Eye (tissue), 1 donor: ENCODE measurements at regions not wholly inside any gene's neighbourhood (a gene's known extent, or its start where the extent isn't known, plus 50 kb on each side); places are given as distances from the start of the nearest gene placed in this dataset.
A peak's percentile ranks its signal among the peaks of the same experiment; 100 is the strongest.

Experiments
- DNase-seq: peaks from one replicate; pipeline ENCODE4 v3.0.0-alpha.2; 2015

DNA sequence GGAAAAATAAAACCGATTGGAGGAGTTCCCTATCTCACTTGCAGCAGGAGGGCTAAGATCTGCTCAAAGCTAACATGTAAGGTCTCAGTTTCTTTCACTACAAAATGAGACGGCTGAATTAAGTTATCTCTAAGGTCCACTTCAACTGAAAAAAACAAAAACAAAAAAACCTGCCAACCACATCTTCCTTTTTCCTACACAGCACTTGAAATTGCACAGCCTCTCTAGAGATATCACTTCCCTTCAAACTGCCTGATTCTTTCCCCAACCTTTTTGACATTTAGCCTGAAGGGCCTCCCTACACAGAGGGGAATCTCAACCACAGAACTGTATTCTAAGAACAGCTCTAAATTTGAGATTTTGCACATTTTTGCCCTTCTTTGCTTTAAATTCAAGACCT, 227.9 kb upstream of the TARS1 start:
- no peak for DNase-seq

GRCh38 chr5:33223563-33224284, 217.0 kb upstream of the TARS1 start:
- no peak for DNase-seq

GRCh38 chr5:33224285-33224961, 216.3 kb upstream of the TARS1 start:
- DNase-seq = no peak

DNA sequence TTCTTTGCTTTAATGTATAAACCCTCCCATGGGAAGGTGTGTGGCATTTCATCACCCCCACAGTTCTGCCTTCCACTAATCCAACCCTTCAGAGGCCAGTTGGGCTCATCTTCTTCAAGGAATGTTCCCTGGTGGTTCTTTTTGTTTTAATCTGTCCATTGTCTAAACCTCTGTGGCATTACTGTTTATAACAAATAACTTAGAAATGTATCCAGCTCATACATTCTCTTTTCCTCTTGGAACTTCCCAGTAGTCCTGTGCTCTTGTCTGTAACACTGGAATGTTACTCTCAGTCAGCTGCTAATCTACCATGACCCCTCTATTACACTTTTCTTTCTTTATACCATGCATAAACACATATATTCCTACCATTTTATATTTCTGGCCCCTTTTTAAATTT, 213.5 kb upstream of the TARS1 start:
- DNase-seq = no peak

DNA sequence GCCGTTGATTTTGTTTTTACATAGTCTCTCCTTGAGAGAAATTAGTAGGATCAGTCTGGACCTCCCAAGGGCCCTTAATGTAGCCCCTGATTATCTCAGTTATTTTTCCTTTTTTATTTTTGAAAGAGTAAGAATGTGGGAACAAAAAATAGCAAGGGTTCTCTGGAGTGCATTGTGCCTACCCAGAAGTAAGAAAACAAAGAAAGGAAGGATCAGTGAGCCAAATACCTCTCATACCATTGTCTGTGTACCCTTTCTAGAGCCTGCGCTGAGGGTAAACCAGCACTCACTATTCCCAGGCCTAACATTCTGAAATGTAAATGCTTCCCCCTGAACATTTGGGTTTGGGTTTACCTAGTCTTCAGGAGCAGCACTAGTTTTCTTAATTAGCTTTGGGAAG, 213.0 kb upstream of the TARS1 start:
- DNase-seq = no peak

DNA sequence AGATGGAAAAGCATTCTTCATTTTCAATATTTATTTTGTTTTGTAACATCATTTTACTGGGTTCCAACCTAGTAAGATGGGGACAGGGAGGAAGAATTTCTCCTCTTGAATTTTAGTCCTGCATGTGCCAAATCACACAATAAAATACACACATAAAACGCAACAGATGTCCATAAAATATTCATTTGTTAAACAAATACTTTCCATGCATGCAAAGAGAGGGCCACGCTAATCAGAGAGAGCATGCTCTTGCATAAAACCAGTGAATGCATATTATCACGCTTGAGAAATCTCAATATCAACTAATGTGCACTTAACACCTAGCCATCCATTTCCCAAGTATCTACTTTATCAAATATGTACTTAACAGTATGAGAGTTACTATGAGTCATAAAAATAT, 212.6 kb upstream of the TARS1 start:
- DNase-seq = no peak

GRCh38 chr5:33229216-33229615, 211.5 kb upstream of the TARS1 start:
- no peak for DNase-seq

DNA sequence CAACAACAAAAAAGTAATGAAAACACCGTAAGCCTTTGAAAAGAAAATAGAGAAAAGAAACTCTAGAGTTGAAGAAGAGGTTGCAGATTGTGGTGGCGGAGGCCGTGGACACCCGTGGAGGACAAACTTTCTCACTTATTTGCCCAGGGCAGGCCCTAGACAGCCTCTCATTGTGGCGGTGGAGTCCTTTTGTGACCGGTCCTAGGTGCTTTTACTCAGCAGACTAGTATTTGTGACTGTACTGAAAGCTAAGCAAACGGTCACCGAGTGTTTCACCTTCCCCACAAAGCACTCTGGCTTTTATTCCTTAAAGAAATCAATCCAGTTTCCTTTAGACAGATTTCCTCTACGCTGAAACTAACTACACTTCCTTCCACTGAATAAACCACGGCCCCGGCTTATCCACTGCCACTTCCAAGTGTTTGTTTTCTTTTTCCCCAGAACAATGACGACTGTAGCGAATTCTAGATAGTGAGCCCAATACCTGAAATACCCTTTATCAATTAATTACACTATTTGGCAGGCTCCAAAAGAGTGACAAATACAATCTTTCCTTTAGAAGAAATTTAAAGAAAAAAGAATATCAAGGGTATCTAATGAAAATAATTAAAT, 210.2 kb upstream of the TARS1 start:
- DNase-seq = no peak

- no peak for DNase-seq
Observed at GRCh38 chr5:33231214-33231710, 209.5 kb upstream of the TARS1 start.

GRCh38 chr5:33231935-33232334, 208.8 kb upstream of the TARS1 start:
- DNase-seq = no peak

- no peak for DNase-seq
Observed at GRCh38 chr5:33232731-33233505, 207.8 kb upstream of the TARS1 start.

GRCh38 chr5:33235304-33235703, 205.5 kb upstream of the TARS1 start:
- DNase-seq = no peak

DNA sequence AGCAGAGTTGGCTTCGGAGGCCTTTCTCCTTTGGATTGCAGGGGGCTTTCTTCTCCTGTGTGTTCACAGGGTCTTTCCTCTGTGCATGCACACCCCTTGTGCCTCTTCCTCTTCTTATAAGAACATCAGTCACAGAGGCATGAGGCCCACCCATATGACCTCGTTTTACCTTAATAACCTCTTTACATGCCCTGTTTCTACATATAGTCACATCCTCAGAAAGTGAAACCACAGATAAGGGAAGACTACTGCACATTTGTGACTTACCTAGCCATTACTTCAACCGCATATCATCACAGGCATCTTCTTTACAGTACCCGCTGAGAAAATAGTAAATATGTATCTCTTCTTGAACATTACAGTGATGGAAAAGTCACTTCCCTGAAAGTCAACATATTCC, 204.9 kb upstream of the TARS1 start:
- DNase-seq = no peak

- DNase-seq = no peak
Observed at GRCh38 chr5:33237471-33237870, 203.3 kb upstream of the TARS1 start.

- no peak for DNase-seq
Observed at GRCh38 chr5:33238826-33239695, 201.7 kb upstream of the TARS1 start.

- DNase-seq = no peak
Observed at GRCh38 chr5:33240558-33240957, 200.2 kb upstream of the TARS1 start.

DNA sequence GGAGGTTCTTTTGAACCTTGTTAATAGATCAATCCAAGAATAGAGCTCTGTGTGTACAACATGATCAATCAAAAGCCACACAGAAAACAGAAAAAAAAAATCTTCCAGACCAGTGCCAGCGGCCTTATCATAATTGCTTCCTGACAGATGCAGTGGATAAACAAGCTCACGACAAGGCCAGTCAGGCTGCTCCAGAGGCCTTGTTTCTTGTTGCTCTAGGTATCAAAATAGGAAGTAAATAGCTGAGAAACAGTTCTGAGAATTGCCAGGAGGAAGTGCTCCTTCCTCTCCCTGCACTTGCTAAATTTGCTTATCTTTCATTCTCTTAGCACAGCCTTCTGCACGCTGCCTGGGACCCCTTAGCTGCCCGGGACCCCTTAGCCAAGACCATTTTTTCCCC, 199.0 kb upstream of the TARS1 start:
- no peak for DNase-seq

GRCh38 chr5:33242277-33242676, 198.5 kb upstream of the TARS1 start:
- DNase-seq = no peak

DNA sequence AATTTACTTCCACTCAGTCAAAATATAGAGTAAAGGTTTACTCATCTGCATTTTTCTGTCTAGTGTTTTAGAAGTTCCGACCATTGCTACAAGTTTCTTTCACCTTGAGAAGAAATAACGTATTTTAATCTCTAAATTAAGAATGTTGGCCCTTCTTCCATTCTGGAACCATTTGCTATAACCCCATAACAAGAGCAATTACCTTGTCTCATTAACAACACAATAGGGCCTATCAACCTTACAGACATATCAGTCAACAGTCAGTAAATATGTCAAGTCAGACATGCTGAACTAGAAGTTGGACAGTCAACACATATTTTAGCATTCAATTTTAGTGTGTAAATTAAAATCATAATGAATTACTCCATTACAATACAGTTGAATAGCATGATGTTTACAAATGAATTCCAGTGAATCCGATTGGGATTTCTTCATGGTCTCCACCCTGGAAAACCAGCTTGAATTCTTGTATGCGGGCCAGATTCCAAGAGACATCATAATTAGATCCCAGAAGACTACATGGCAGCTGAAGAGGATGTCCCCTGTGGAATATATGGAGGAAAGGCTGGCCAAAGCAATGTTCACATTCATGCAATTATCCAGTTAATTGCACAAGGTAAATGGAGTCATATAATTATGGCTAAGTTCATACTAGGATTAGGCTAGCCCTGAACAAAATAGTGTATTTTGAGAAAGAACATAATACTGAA, 196.2 kb upstream of the TARS1 start:
- no peak for DNase-seq

- no peak for DNase-seq
Observed at GRCh38 chr5:33254579-33254978, 186.2 kb upstream of the TARS1 start.

DNA sequence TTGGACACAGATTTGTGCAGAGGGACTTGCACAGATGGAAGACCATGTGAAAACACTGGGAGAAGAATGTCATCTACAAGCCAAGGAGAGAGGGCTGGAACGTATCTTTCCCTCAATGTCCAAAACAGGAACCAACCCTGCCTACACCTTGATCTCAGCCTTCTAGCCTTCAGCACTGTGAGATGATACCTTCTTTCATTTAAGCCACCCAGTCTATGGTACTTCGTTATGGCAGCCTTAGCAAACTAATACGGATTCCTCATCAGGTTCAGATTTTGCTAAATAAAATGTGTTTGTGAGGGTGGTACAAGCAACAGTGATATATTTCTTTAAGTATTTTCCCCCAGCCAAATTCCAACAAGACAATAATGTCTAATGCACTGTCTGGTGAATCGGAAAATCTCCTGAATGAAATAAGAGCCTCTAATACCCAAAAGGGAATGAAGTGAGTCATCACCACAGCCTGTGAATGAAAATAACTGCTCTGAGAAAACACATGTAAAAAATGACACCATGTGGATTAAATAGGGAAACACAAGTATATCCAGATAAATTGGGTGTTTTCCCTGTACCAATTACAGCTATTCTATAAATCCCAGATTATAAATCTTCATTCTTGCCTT, 182.8 kb upstream of the TARS1 start:
- peak; percentile 50 for DNase-seq
